Globus pallidus (tissue), 1 donor: ENCODE measurements at regions not wholly inside any gene's neighbourhood (a gene's known extent, or its start where the extent isn't known, plus 50 kb on each side); places are given as distances from the start of the nearest gene placed in this dataset.

ENCODE experiments used
- DNase-seq: peaks from one replicate; pipeline ENCODE4 v3.0.0-alpha.2; 2015; ENCODE audit warnings: low spot score

- DNase-seq: no peak
Observed at GRCh38 chr18:42185486-42185885, 230.5 kb downstream of the PIK3C3 start.

- DNase-seq: no peak
Observed at GRCh38 chr18:42187611-42188380, 232.8 kb downstream of the PIK3C3 start.

DNA sequence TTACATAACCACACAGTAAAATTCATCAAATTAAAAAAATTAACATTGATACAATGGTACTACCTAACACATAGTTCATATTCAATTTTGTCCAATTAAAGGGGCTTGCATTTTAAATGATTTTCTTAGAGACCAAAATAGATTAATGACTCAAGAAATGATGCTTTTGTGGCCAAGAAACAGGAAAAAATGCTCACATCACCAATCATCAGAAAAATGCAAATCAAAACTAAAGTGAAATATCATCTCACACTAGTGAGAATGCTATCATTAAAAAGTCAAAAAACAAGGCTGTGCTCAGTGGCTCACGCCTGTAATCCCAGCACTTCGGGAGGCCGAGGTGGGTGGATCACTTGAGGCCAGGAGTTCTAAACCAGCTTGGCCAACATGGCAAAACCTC lies 235.6 kb downstream of the PIK3C3 start:
- DNase-seq: no peak

DNA sequence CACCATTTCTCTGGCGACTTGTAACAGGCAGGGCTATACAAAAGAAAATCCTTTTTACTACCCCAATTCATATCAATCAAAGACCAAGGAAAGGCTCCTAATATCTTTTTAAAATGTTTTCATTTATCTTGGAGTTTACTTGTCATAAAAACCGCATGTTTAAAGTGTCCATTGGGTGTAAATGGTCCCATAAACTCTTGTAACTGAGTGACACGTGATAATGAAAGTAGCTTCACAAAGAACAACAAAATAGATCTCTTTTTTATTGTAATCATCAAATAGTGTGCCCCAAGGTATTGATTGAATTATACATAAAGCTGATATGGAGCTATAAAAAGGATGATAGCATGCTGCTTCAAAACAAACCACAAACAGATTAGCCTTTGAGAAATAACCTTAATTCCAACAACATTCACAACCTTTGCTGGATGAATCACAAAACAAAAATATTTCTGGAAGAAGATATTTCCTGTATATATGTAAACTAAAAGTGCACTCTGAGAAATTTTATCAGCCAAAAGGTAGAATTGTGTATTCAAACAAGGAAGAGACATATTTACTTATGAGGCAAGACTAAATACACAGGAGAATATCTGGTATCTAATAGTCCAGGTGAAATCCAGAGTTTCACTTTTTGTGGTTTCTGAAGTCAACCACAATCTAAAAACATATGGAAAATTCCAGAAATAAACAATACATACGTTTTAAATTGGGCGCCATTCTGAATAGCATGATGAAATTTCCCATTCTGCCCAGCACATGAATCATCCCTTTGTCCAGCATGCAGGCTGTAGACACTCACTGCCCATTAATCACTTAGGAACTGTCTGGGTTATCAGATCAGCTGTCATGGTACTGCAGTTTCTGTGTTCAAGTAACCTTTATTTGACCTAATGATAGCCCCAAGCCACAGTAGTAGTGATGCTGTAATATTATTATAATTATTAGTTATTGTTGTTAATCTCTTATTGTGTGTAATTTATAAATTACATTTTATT lies 237.5 kb downstream of the PIK3C3 start:
- DNase-seq: peak; percentile 41

- no peak for DNase-seq
Observed at GRCh38 chr18:42196651-42197050, 241.6 kb downstream of the PIK3C3 start.

DNA sequence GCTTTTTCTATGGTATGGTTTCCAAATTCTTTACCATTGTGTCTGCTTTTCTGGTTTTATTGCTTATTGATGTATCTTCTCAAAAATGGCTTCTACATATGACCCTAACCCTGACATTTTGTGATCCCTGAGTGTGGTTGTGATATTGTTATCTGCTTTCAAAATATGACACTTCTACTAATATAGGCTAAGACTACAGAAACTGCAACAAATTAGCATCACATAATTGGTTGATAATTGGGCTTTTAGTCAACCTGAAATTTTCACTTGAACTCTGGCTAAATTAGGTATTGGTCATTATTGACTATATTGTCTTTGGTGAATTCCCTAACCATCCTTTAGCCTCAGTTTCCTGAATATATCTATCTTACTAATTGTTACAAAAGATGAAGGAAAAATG lies 246.1 kb downstream of the PIK3C3 start:
- no peak for DNase-seq

DNA sequence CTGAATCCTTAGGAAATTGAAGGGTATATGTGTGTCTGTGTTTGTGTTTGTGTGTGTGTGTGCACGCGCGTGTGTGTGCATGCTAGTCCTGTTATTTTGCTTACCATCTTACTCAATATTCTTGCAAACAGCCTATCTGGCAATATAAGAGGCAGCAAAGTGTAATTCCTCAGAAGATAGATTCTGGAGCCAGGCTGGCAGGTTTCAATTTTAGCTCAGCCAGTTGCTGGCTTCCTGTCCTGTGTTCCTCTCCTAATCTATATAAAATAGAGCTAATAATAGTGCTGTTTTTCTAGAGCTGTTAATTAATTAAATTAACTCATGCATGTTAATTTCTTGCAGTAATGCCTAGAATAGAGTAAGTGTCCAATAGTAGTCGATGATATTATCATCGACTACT lies 256.2 kb downstream of the PIK3C3 start:
- DNase-seq: no peak

- DNase-seq: no peak
Observed at GRCh38 chr18:42222557-42222956, 267.5 kb downstream of the PIK3C3 start.

GRCh38 chr18:42228581-42228980 lies 273.5 kb downstream of the PIK3C3 start:
- no peak for DNase-seq

DNA sequence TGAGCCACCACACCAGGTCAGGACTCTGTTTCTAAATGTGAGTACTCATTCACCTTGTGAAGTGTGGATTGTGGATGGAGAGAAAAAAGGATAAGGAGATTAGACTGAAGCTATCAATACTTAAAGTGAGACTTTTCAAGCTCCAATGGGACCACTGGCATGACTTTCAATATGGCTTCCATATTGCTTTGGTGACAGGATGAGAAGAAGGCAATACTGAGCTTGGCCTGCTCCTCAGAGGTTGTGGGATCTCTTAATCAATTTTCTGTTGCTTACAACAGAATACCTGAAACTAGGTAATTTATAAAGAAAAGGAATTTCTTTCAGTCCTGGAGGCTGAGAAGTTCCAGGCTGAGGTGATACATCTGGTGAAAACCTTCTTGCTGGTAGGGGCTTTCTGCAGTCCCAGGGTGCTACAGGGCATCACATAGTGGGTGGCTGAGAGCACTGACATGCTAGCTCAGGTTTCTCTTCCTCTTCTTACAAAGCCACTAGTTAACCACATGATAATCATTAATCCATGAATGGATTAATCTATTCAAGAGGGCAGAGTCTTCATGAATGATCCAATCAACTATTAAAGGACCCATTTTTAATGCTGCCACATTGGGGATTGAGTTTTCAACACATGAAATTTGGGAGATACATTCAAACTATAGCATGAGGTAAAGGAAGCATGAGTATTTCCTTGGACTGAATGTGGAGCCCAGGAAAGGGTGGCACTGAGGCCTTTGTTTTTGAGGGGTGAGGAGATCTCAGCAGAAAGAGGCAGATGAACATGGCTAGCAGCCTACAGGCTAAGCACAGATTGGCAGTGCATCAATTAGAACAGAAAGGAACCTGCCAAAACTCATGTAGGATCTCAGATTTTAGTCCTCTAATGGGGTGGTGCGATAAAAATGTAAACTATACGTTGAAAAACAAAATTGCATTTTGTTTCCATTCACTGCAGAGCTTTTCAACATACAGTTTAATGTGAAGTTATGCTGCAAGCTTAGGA lies 274.5 kb downstream of the PIK3C3 start:
- DNase-seq: no peak

- DNase-seq: no peak
Observed at GRCh38 chr18:42230636-42231035, 275.6 kb downstream of the PIK3C3 start.

GRCh38 chr18:42231284-42231683 lies 276.2 kb downstream of the PIK3C3 start:
- DNase-seq: no peak

- DNase-seq: no peak
Observed at GRCh38 chr18:42231796-42232195, 276.8 kb downstream of the PIK3C3 start.

DNA sequence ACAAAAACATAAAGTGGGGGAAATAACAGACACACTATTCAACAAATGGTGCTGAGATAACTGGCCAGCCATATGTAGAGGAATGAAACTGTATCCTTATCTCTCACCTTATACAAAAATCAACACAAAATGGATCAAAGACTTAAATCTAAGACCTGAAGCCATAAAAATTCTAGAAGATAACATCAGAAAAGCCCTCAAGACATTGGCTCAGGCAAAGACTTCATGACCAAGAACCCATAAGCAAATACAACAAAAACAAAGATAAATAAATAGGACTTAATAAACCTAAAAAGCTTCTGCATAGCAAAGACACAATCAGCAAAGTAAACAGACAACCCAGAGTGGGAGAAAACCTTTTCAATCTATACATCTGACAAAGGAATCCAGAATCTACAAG lies 278.9 kb downstream of the PIK3C3 start:
- DNase-seq: no peak

DNA sequence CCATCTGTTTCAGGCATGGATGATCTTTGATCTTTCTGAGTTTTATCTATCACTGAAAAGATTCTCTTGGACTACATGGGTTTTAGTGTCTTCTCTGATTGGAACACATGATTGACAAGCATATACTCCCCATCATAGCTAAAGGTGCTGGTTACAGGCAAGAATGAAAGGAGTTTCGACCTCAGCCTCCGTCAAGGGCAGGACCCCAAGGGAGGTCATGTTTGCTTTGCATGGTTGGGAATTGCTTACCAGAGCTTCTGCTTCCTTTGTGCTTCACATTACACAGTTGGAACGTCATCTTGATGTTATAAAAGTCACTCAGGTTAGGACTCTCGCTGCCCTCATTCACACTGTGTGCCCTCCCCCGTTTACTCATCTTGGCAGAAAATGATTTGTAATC lies 287.7 kb downstream of the PIK3C3 start:
- no peak for DNase-seq

- no peak for DNase-seq
Observed at GRCh38 chr18:42245137-42245536, 290.1 kb downstream of the PIK3C3 start.

DNA sequence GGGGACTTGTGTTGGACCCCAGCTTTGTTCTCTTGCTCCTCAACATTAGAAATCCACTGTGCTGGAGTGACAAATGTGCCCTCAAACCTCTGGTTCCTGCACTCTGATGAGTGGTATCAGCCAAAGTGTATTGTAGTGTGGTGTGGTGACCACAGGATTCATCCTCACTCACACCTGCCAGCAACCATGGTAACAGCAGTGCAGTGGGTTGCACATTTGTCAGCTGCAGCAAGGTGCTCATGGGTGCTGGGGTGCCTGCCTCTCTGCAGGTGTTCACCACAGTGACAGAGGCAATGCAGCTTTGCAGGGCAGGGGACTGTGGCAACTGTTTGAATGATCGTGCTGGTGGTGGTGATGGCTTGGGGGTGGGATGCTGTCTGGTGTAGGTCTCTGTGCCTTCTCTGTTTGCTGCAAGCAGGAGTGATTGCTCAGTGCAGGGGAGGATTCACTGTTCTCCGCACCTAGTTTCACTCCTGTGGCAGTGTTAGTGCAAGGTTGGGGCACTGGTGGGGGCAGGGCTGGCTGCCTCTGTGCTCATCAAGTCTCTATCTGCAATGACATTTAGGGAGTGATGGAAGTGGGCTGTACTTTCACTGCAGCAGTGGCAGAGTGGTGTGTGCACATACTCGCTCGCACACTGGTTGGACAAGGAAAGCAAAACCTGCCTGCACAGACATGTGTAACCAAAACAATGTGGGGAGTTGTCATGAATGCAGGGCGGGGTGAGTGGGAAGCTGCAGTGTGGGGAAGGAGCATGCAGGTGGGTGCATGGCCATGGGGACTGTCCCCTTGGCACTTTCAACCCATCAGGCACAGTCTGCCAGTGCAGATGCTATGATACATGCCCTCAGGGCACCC lies 301.1 kb downstream of the PIK3C3 start:
- no peak for DNase-seq

DNA sequence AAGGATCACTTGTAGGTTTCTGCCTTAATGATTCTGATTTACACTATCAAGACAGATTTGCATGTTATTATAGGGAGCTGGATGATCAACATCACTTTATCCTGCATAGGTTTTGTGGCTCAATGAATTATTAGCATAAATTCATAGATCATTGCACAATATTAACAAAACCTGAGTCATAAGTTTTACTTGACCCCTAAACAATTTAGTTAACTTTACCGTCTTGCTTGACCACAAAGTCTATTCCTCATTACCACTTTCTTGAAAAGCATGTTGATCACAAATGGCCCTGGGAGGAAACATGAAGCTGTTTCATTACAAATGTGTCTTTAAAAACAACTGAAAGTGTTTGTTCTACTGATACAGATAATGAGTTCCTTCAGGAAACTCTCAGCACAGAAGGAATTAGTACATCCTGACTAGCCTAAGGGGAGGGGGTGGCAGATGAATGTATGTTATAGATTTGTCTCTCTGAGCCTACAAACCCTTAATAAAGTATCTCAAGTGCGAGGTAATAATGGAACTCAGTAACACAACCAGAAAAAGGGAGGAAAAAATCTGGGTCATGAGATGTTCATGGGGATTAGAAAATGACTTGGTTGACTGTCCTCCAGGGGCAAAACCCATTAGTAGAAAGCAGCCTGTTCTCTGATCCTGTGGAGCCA lies 303.4 kb downstream of the PIK3C3 start:
- no peak for DNase-seq

- no peak for DNase-seq
Observed at GRCh38 chr18:42261731-42262130, 306.7 kb downstream of the PIK3C3 start.

DNA sequence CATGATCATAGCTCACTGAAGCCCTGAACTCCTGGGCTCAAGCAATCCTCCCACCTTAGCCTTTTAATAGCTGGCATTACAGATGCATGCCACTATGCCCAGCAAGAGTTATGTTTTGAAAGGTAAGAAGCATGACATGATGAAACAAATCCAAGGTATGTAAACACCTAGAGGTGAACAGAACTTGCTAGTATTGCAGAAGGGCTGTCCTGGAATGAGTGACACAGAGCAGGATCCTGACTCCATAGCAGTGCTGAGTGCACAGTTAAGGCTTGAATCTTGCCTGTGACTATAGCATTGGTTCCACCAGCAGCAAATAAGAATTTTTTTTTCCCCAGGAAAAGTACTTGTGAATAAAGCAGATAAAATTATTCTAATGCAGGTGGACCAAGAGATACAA lies 309.5 kb downstream of the PIK3C3 start:
- DNase-seq: no peak
